Ammon's horn (tissue), 1 donor: ENCODE measurements at regions not wholly inside any gene's neighbourhood (a gene's known extent, or its start where the extent isn't known, plus 50 kb on each side); places are given as distances from the start of the nearest gene placed in this dataset.

Source experiments
- DNase-seq: peaks from one replicate; pipeline ENCODE4 v3.0.0-alpha.2; 2016; ENCODE audit warnings: low spot score

DNA sequence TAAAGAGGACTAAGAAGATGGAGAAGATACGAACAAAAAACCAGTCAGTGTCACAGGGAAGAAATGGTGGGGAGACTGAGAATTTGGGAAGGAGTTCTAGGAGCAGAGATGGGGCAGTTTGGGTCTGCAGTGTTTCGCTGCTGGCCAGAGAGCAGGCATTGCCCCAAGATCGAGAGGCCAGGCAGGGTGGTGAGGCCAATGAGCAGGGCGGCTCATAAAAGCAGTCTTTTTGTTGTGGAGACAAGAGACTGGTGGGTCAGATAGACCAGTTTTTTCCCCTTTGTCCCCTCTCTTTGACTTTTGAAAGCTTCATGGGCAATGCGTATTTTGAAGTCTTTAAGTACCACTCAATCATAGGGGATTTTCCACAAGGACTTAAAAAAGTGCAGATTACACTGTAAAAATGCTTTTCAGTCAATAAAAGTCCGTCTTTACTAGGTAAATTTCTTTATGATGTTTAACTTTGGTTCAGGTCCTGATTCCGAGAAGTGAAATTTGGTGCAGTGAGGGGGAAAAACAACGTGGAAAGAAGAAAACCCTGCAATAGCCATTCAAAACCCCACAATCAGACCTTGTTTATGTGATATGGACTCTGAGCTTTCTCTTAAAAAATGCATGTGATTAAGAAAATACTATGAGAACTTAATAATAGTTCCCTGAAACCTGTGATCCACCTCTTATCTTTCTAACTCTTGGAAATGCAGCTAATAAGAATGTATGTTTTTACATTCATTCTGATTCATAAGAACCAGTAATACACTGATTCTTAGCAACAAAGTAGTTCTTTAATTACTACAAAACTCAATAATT lies 338.9 kb downstream of the KLF5 start:
- DNase-seq = no peak

DNA sequence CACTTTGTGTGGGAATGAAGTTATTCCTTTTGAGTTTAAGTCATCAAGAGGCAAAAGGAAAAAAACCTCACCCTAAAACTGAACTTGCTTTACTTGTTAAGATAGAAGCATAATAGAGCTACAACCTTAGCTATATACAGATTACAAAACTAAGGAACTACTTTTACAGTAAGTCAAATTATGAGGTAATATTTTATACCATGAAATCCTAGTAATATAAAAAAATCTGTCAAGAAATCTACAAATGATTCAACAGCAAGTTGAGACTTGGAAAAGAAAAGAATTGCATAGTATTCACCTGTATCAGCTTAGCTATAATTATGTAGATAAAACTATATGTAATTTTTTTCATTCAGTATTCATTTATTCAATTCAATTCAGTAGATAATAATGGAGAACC lies 335.3 kb downstream of the KLF5 start:
- DNase-seq = no peak

DNA sequence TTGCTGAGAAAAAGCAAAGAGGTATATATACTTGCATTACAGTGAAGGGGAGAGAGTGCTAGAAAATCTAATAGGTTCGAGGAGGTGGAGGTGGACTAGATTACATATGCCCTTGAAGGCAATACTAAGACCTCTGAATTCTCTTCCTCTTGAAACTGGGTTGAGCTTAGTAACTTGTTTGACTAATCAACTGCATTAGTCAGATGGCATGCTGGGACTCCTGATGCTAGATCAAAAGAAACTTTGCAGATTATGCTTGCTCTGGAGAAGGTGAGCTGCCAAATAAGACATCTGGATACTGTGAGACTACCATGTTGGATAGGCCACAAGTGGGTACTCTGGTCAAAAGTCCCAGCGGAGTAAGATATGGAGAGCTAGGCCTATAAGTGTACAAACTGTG lies 331.3 kb downstream of the KLF5 start:
- no peak for DNase-seq

DNA sequence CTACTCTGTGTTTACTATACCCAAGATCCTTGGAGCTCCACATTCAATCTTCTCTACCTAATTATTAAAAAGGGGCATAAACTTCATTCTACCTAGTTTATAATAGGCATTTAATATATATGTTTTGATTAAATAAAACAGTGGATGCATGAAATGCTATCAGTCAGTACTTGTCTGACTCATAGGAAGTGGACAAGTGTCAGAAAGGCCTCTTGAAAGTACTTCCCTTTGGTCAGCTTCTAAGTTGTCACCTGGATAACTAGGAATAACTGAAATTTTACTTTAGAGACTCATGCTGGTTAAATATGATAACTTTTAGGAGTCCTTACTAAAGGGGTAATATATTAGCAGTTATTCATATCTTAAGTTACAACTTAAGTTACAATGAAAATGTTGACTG lies 329.8 kb downstream of the KLF5 start:
- no peak for DNase-seq

DNA sequence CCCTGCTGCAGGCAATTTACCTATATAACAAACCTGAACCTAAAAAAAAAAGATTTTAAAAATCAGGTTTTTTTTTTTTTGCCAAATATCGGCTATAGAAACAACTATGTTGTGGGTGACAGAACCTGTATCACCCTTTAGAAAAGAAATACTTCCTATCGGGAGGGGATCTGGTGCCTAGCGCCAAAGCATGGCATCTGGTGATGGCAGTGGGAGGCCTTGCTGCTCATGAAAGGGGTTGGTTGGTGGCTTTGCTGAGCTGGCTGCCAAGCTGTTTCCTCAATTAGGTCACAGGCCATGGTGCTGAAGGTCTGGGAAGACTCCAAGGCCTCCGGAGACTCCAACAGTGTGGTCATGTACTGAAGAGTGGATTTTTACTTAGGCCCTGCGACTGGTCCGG lies 328.5 kb downstream of the KLF5 start:
- no peak for DNase-seq

DNA sequence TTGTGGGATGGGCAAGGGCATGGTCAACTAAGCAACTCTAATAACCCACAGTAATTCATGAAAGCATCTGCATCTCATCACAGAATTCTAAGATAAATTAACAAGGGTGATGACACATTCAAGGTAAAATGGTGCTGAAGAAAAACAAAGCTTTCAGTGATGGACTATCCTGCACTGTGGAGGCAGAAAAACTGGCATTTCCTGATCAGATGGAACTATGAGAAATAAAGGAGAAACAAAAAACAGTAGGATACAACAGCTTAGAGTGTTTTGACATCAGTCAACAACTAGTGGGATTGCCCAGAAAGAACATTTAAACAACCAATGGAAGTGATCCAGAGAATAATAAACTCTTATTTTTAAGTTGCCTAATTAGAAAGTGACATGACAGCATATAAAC lies 327.0 kb downstream of the KLF5 start:
- DNase-seq = no peak

DNA sequence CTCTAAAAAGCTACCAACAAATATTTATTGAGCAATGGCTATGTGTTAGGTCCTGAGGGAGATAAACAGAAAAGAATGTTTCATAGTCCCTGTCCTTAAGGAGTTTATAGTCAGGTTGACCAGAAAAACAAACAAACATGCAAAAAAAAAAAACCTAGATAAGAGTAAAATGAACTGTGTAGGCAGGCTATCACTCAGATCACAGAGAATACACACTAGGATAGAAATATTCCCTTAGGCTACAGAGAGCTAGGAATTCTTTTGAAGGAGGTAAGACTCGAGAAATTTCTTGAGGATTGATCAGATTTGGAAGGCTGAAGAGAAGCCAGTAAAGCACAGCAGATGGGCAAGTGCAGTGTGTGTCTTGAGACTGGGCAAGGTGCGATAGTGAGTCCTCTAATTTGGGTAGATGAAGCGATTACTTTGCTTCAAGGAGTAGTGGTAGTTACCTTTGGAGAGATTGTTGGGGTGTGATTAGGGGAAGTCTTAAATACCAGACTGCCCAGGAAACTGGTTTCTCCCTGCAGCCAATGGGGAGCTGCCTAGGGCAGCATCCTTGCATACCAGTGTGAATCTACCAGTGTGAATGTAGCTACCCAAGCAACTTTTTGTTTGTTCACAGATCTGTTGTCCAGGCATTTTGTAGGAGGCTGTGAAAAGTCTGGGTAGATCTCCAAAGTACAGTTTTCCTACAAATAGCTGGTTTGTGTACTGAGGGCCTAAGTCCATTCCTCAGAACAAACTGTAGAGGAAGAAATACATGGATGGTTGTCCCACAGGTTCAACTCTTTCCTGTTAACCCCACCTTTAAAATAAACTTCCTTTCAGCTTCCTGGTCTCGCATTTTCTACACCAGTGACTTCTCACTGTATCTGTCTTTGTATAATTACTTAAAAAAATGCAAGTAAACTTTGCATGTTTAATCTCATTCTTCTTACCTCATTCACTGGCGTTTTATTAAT lies 314.1 kb downstream of the KLF5 start:
- DNase-seq = no peak

DNA sequence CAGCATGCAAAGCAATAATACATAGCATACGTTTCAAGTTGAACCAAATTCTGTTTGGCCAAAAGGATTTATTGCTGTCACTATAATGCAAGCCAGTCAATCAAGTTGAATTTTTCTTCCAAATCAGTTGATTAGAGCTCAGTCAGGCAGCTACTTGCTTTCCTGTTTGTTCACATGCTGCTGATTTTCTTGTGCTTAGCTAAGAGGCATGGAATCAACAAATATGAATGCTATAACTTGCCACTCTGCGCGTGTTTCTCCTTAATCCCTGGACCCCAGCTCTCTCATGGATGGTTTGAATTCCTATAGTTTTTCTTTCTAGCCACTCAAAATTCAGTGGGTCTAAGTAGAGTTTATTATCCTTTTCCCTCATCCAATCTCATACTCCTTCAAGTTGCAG lies 311.3 kb downstream of the KLF5 start:
- no peak for DNase-seq

DNA sequence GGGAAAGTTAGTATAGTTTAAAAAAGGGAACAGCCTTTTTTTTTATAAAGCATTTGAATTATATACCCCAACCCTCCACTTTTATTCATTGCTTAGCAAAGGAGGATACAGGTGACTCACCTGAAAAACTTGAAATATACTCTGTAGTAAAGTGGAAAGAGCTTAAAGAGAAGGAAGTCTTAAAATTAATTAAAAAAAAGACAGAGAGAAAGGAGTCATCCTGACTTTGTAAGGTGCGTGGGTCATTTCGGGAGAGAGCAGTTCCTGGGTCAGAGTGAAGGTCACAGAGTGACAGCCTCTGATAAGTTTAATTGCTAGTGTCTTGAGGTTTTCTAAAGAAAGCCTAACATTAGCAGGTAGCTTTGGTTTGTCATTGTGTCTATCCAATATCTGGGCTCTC lies 310.3 kb downstream of the KLF5 start:
- DNase-seq = no peak

DNA sequence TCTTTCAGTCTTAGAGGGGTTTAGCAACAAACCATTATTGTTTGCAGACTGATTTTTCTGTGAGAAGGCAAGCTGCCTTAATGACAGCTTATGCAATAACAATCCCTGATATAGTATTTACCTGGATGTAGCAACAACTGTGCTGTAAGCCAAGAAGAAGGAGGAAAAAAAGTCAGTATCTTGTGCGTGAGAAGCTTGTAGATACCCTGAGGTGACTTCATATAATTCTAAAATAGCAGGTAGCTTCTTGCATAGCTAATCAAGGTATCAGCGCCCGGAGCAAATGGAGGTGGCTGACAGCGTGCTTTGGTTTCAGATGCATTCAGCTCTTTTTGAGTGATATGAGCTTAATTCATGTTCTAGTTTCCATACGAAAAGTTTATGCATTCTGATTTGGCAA lies 309.8 kb downstream of the KLF5 start:
- DNase-seq = no peak

DNA sequence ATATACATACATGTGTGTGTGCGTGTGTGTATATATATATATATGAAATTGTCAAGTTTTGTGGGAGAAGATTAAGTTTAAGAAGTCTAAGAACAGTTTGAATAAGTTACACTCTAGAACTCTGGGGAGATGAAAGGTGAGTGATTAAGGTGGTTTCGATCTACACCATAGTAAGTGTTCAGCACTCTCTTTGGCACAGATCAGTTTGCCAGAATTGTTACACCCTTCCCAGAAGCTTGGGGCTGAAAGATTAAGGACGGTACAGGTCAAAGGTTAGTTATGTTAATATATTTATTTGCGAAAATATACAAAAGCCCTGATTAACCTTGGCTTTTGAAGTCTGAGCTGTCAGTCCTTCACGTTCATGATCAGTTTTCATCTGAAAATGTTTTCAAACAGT lies 309.1 kb downstream of the KLF5 start:
- DNase-seq = no peak

DNA sequence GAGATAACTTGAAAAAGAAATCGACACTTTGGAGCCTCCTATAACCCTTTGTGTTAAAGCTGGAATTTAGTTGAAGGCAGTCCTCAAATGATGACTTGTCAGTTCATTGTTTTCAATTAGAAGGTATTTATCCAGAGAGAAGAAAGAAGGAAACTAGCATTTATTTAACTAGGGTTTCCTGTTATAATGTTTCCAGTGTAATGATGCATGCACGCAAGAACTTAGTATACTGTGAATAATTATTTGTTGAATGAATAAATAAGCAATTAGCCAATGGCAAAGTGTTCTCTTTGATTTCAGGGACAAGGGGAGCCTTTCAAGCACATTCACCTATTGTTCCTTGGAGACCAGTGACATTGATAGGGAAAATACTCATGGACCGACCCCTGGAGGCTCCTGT lies 307.4 kb downstream of the KLF5 start:
- DNase-seq = no peak

DNA sequence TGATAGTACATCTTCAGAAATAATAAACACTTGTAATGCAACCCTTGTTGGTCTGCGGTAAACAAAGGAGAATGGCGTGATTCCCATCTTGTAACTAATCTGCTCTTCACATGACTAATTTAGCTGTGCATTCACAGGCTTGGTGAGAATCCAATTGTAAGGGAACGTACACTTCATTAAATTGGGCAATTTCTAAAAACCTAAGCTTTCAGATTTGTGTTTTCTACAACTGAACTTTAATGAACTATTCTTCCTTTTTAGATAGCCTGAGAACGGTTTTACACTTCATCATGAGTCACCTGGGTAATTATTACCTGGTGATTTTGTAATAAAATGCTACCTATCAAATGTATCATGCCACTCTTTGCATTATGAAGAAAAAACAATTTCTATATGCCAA lies 306.9 kb downstream of the KLF5 start:
- DNase-seq = no peak

DNA sequence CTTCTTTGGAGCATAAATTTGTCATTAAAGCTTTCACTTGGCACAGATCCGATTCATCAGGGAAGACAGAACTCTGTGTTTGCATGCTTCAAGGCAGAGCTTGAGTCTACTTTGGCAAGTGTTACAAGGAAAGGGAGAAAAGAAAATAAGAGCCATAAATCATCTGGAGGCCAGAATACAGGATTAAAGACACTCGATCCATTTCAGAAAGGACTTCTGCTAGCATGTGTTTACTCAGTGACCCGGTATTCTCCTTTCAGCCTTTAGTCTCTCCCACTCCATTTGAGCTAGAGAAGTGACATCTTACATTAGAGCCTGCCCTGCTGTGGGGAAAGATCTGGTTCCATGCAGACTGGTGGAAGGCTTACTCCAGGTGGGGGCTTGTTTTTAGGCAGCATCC lies 306.4 kb downstream of the KLF5 start:
- DNase-seq = no peak

DNA sequence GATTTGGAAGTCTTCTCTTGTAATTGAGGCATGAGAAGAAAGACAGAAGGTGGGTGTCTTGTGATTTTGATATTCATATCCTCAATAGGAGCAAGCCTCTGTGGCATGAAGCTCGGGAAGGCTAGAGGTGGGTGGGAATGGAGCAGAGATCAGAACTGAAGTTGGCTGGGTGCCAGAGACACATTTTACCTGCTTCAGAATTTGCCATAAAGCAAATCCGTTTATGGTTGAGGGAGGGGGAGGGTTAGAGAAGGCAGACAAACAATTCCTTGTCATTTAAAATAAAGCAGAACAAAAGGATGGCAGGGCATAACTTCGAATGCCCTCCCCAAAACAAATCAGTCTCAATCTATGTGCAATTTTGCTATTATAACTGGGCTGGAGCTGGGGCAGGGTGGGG lies 305.9 kb downstream of the KLF5 start:
- DNase-seq = no peak

DNA sequence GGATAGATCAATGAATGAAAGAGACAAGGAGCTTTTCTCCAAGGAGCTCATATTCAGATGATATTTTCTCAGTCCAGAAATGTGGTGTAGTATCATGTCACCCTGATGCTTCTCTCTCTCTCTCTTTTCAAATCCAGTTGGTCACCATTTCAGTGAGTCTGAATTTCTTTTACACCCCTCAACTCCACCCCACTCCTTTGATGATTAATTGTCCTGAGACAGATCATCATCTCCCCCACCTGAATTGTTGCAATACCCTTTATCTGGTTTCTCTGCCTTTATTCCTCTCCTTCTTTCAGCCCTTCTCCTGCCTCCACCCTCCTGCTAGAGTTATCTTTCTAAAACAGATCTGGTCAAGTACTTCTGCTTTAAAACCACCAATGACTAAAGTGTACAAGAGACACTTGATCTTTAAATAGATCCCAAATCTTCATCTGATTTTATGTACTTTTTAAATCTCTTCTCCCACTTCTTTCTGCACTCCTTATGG lies 299.8 kb downstream of the KLF5 start:
- DNase-seq = no peak

DNA sequence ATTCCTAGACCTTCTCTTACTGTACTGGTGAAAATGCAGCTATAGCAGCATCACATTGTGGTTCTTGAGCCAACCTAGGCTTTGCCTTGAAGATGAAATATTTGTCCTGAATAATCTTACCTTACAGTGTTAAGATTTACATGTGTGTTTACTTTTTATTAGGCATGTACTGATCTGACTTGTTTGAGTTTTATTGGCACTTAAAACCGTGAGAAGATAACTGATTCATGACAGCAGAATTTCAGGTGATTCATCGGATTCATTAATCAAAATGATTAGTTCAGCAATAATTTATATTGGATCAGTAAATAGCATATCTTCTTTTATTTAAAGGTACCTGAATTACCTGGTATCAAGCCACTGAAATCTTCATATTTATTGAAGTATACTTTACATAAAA lies 296.3 kb downstream of the KLF5 start:
- DNase-seq = no peak

DNA sequence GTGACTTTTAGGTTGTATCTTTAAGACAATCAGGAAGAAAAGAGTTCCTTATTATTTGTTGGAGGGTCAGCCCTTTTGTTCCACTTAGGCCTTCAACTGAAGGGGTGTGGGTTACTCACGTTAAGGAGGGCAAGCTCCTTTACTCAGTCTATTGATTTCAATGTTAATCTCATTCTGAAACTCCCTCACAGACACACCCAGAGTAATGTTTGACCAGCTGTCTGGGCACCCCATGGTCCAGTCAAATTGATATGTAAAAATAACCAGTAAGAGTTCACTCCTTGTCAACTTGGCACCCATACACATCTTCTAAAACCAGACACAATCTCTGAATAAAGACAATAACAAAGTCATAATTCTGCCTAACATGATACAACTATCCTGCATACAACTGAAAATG lies 292.9 kb downstream of the KLF5 start:
- DNase-seq = no peak

DNA sequence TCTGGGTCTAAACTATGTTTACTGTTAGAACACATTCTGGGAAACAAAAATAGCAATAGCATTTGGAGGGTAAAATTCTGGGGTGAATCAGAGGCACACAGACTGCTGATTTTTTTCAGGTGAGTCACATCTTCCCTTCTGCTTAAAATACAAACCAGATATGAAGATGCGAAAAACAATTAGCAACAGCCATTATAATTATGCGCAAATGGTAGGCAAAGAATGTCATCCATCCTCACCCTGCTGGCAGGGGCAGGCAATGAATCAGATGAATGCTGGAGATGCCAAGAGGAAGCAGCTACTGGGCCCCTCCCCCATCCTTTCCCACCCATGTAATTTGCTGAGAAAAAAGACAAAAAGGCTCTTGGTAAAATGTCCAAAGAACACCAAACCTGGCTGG lies 282.9 kb downstream of the KLF5 start:
- DNase-seq = peak; percentile 9

DNA sequence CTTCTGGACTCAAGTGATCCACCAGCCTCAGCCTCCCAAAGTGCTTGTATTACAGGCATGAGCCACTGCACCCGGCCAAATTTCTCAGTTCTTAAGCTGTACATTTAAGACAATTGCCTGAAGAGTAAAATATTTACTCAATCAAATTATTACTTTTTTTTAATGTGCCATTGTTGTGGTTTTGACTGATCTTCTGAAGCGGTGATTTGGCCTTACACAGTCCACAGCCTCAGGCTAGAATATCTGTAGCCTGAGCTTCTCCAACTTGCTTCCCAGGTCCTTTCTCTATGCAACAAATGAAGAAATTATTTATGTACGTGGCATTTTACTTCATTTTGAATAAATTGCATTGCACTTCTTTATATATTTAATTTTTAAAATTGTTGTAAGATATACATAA lies 281.3 kb downstream of the KLF5 start:
- no peak for DNase-seq

DNA sequence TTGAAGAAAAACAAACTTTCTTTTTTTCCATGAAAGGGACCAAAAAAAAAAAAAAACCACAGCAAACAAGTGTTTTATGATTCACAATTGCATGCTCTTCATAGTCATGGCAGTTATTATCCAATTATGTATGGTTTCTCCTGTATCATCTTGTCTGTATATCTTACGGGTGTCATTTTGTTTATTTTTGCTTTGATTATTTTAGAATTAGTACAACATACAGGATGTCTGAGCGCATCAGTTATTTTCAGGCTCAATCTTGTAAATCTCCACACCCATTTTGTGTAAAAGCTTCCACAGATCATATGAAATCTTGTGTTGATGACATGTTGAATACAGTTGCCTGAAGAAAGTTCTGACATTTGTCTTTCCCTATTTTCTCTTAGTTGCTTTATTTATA lies 280.3 kb downstream of the KLF5 start:
- no peak for DNase-seq

DNA sequence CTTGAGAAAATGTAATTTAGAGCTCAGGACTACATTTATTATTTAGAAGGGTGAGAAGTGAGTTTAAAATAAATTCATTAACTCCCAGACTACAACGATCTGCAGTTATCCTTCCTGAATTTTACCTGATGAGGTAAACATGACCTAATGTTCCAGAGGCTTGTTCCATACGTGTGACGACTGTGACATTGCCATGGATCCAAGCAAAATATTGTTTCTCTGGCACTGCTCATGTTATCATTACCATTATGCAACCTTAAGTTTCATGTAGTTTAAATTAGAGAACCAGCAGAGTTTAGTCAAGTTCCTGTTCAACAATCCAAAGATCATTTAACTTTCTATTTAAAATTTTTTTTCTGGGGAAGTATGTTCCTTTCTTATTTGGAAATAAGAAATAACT lies 279.6 kb downstream of the KLF5 start:
- DNase-seq = no peak

DNA sequence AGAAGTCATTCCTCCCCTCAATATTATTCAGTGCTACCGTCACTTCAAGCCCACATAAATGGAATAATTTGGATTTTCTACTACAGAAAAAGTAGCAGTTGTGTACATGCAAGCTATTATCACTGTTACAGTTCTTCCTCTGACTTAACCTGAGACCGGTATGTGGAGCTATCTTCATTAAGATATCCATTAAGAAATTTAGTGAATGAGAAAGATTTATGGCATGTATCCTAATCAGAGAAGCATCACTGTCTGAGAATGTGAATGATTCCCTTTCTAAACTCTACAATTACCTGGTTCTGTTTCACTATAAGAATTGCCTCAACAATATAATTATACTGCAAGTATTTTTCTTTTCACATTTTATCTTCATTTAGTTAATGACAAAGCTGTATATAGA lies 278.7 kb downstream of the KLF5 start:
- no peak for DNase-seq
